Tibial nerve (tissue), 4 donors: ENCODE measurements at regions not wholly inside any gene's neighbourhood (a gene's known extent, or its start where the extent isn't known, plus 50 kb on each side); places are given as distances from the start of the nearest gene placed in this dataset.

Experiments used
- DNase-seq, 2 donors: peaks; one replicate each; pipeline ENCODE4 v3.0.0-alpha.2; 2019; ENCODE audit warnings: low spot score in 2 of 2
- H3K27ac ChIP-seq, 4 donors: fragments of 200-600 bp; sonication (generic) in 3 of 4; one replicate each; pipeline ENCODE4 v1.5.1; 2017 to 2019; ENCODE audit warnings: mild to moderate bottlenecking in 1 of 4
- H3K27me3 ChIP-seq, 2 donors: fragments of 200-600 bp; sonication (generic) in 1 of 2; one replicate each; pipeline versions ENCODE4 v1.5.1 to v1.6.0; 2017 to 2019
- H3K36me3 ChIP-seq, 3 donors: fragments of 200-600 bp; sonication (generic); one replicate each; pipeline ENCODE4 v1.5.1; 2018 to 2019
- H3K4me1 ChIP-seq, 4 donors: fragments of 200-600 bp; sonication (generic) in 3 of 4; one replicate each; pipeline ENCODE4 v1.5.1; 2017 to 2019
- H3K4me3 ChIP-seq, 4 donors: fragments of 200-600 bp; sonication (generic) in 3 of 4; one replicate each; pipeline ENCODE4 v1.5.1; 2017 to 2019; ENCODE audit warnings: mild to moderate bottlenecking in 1 of 4, moderate library complexity in 1 of 4
- H3K9me3 ChIP-seq, 4 donors: fragments of 200-600 bp; sonication (generic) in 3 of 4; one replicate each; pipeline ENCODE4 v1.5.1; 2017 to 2019
- CTCF ChIP-seq, 5 experiments: fragments of 200-600 bp in 3 of 5; fragments of 450-650 bp in 2 of 5; sonication (generic) in 3 of 5; IDR thresholded peaks; one replicate each; pipeline ENCODE4 v1.5.1; 2016 to 2019; ENCODE audit warnings: antibody characterized with exemption in 5 of 5, mild to moderate bottlenecking in 3 of 5, moderate library complexity in 2 of 5
- EP300 ChIP-seq, 2 donors: sonication (generic); formaldehyde crosslinking; IDR thresholded peaks; one replicate each; pipeline ENCODE4 v1.6.1; 2017; ENCODE audit warnings: antibody characterized with exemption in 2 of 2, mild to moderate bottlenecking in 1 of 2
- POLR2A ChIP-seq, 2 donors: fragments of 450-650 bp; IDR thresholded peaks; one replicate each; pipeline ENCODE4 v1.6.1; 2017; ENCODE audit warnings: antibody characterized with exemption in 2 of 2, mild to moderate bottlenecking in 2 of 2, moderate library complexity in 2 of 2
- WGBS, 2 donors: methylation state at CpG; one replicate each; pipeline ENCODE4 v1.1.5; 2018; 5-methylcytosine and 5-hydroxymethylcytosine counted together

- Histone ChIP-seq H3K36me3 (no peaks in the 10 kb centered on the region), H3K27me3 (no peaks in the 10 kb centered on the region), H3K4me1 (no peaks in the 10 kb centered on the region), H3K9me3 (peaks cover 0 to 14% (median 0%) of the 10 kb centered on the region in 4 donors), H3K4me3 (no peak overlapping the region), H3K27ac (no peak overlapping the region)
- no peak for DNase-seq
- 61 to 92% methylated on average over 1 of the region's 1 CpG for WGBS, 2 donors
- TF ChIP-seq EP300 (IDR thresholded peaks at IDR 0.05) (no peak), CTCF (IDR thresholded peaks at IDR 0.05) (no peak), POLR2A (IDR thresholded peaks at IDR 0.05) (no peak)
Measured at GRCh38 chr15:23514484-23514883, 51.0 kb upstream of the MKRN3 start.

GRCh38 chr15:23506762-23507161 lies 58.7 kb upstream of the MKRN3 start:
- Histone ChIP-seq H3K36me3 (no peaks in the 10 kb centered on the region), H3K27me3 (no peaks in the 10 kb centered on the region), H3K27ac (no peak overlapping the region), H3K4me3 (no peak overlapping the region), H3K4me1 (no peaks in the 10 kb centered on the region), H3K9me3 (peaks cover 0 to 23% (median 0%) of the 10 kb centered on the region in 4 donors)
- no peak for DNase-seq
- no peak for TF ChIP-seq POLR2A (IDR thresholded peaks at IDR 0.05)
- TF ChIP-seq CTCF (IDR thresholded peaks at IDR 0.05) = no peak
- TF ChIP-seq EP300 (IDR thresholded peaks at IDR 0.05) = no peak

- no peaks in the 10 kb centered on the region for H3K4me1 ChIP-seq
- H3K27me3 ChIP-seq = no peaks in the 10 kb centered on the region
- no peak overlapping the region for H3K27ac ChIP-seq
- no peak for TF ChIP-seq CTCF (IDR thresholded peaks at IDR 0.05)
- no peak for TF ChIP-seq EP300 (IDR thresholded peaks at IDR 0.05)
- TF ChIP-seq POLR2A (IDR thresholded peaks at IDR 0.05) = no peak
- no peaks in the 10 kb centered on the region for H3K36me3 ChIP-seq
- H3K4me3 ChIP-seq = no peak overlapping the region
- peaks cover 0 to 3% (median 0%) of the 10 kb centered on the region in 4 donors for H3K9me3 ChIP-seq
- 48 to 54% methylated on average over 3 of the region's 3 CpGs for WGBS, 2 donors
- no peak for DNase-seq
Measured at GRCh38 chr15:23503980-23504379, 56.9 kb upstream of the GOLGA6L2 start.

GRCh38 chr15:23503576-23503975 lies 56.5 kb upstream of the GOLGA6L2 start:
- TF ChIP-seq POLR2A (IDR thresholded peaks at IDR 0.05) (no peak), EP300 (IDR thresholded peaks at IDR 0.05) (no peak), CTCF (IDR thresholded peaks at IDR 0.05) (no peak)
- Histone ChIP-seq H3K27me3 (no peaks in the 10 kb centered on the region), H3K4me3 (no peak overlapping the region), H3K4me1 (no peaks in the 10 kb centered on the region), H3K27ac (no peak overlapping the region), H3K36me3 (no peaks in the 10 kb centered on the region), H3K9me3 (no peaks in the 10 kb centered on the region)
- DNase-seq = no peak
- WGBS, 2 donors = 34 to 41% methylated on average over 4 of the region's 4 CpGs

- Histone ChIP-seq H3K27ac (no peak overlapping the region), H3K4me1 (no peaks in the 10 kb centered on the region), H3K9me3 (no peaks in the 10 kb centered on the region), H3K27me3 (no peaks in the 10 kb centered on the region), H3K36me3 (no peaks in the 10 kb centered on the region), H3K4me3 (no peak overlapping the region)
- 4 to 10% methylated on average over 2 of the region's 2 CpGs for WGBS, 2 donors
- TF ChIP-seq CTCF (IDR thresholded peaks at IDR 0.05) = peak in 1 of 5 experiments; percentile 18
- no peak for TF ChIP-seq EP300 (IDR thresholded peaks at IDR 0.05)
- DNase-seq = no peak
Measured at GRCh38 chr15:23497710-23498111, 50.7 kb upstream of the GOLGA6L2 start.
